ENCODE measurements at regions not wholly inside any gene's neighbourhood (a gene's known extent, or its start where the extent isn't known, plus 50 kb on each side); places are given as distances from the start of the nearest gene placed in this dataset.

DNA sequence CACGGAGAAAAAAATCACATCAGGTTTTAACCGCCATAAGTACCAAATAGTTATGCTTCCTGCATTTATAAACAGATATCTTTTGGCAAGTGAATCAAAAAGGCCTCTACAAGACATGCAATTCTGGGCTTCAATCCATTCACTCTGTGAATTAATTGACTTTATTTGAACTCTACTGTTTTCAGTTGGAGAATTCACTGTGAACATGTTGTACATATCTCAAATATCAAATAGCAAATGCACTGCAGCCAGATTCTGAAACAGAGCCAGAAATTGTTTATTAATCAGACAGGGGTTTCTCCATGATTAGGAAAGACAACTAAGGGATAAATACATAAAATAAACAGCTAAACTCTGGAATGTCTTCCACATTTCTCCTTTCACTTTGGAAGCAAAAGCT, 445.4 kb upstream of the NFIA start:
- no peak overlapping the region for H3K4me2 ChIP-seq (ENCODE audit: low read length)
- TF ChIP-seq, protein P1, sequence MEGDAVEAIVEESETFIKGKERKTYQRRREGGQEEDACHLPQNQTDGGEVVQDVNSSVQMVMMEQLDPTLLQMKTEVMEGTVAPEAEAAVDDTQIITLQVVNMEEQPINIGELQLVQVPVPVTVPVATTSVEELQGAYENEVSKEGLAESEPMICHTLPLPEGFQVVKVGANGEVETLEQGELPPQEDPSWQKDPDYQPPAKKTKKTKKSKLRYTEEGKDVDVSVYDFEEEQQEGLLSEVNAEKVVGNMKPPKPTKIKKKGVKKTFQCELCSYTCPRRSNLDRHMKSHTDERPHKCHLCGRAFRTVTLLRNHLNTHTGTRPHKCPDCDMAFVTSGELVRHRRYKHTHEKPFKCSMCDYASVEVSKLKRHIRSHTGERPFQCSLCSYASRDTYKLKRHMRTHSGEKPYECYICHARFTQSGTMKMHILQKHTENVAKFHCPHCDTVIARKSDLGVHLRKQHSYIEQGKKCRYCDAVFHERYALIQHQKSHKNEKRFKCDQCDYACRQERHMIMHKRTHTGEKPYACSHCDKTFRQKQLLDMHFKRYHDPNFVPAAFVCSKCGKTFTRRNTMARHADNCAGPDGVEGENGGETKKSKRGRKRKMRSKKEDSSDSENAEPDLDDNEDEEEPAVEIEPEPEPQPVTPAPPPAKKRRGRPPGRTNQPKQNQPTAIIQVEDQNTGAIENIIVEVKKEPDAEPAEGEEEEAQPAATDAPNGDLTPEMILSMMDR (IDR thresholded peaks at IDR 0.05; ENCODE audit: low read depth, low read length, poor library complexity, severe bottlenecking): no peak
- TF ChIP-seq EZH2phosphoT487 (IDR thresholded peaks at IDR 0.05; ENCODE audit: borderline replicate concordance, low read length): no peak
- no peaks in the 10 kb centered on the region for H3K27me3 ChIP-seq (ENCODE audit: control insufficient read depth, low read length)

DNA sequence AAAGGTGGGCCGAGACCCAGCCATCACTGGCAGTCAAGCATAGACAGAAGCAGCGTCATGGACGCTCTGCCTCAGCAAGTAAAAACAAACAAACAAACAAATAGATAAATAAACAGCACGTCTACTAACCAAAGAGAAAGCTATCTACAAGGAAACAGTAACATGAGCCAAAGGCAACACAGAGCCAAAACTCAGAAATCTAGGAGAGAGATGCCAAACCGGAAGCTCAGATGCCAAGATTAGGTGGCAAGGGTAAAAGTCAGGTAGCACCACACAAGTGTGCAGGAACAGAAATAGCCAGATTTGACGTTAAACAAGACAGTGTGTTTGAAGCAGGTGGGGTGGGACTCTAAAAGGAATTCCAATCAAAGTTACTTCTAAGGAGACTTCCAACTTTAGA, 448.3 kb upstream of the NFIA start:
- Histone ChIP-seq H4K20me1 (ENCODE audit: control insufficient read depth, insufficient read depth, low read depth, low read length) (no peaks in the 10 kb centered on the region), H3K4me3 (ENCODE audit: low read length) (no peak overlapping the region), H3K9me2 (replicated peaks; ENCODE audit: control insufficient read depth, low read length) (no peaks in the 10 kb centered on the region), H3K27ac (ENCODE audit: low read depth, low read length) (no peak overlapping the region), H3K36me3 (ENCODE audit: control insufficient read depth, low read length) (no peaks in the 10 kb centered on the region), H3K4me1 (ENCODE audit: control insufficient read depth, low read length) (no peaks in the 10 kb centered on the region), H3F3A (ENCODE audit: control insufficient read depth, insufficient read depth) (no peaks in the 10 kb centered on the region), H3K79me2 (ENCODE audit: control insufficient read depth, low read length) (no peaks in the 10 kb centered on the region), H3K9me3 (ENCODE audit: control insufficient read depth, insufficient read depth, low read length) (no peaks in the 10 kb centered on the region), H3K4me2 (ENCODE audit: low read length) (no peak overlapping the region), H3K27me3 (ENCODE audit: control insufficient read depth, low read length) (no peaks in the 10 kb centered on the region)
- no peak for TF ChIP-seq EZH2phosphoT487 (IDR thresholded peaks at IDR 0.05; ENCODE audit: borderline replicate concordance, low read length)
- TF ChIP-seq, protein P1 (IDR thresholded peaks at IDR 0.05; ENCODE audit: low read depth, low read length, poor library complexity, severe bottlenecking): no peak

More for the DNA sequence above, 445.4 kb upstream of the NFIA start:
- no peaks in the 10 kb centered on the region for H3K9me2 ChIP-seq (replicated peaks; ENCODE audit: control insufficient read depth, low read length)
- H3K27ac ChIP-seq (ENCODE audit: low read depth, low read length): no peak overlapping the region
- H4K20me1 ChIP-seq (ENCODE audit: control insufficient read depth, insufficient read depth, low read depth, low read length): no peaks in the 10 kb centered on the region
- H3K4me1 ChIP-seq (ENCODE audit: control insufficient read depth, low read length): no peaks in the 10 kb centered on the region
- no peaks in the 10 kb centered on the region for H3K9me3 ChIP-seq (ENCODE audit: control insufficient read depth, insufficient read depth, low read length)
- H3K36me3 ChIP-seq (ENCODE audit: control insufficient read depth, low read length): no peaks in the 10 kb centered on the region
- H3K79me2 ChIP-seq (ENCODE audit: control insufficient read depth, low read length): no peaks in the 10 kb centered on the region
- H3K4me3 ChIP-seq (ENCODE audit: low read length): no peak overlapping the region
- H3F3A ChIP-seq (ENCODE audit: control insufficient read depth, insufficient read depth): no peaks in the 10 kb centered on the region

DNA sequence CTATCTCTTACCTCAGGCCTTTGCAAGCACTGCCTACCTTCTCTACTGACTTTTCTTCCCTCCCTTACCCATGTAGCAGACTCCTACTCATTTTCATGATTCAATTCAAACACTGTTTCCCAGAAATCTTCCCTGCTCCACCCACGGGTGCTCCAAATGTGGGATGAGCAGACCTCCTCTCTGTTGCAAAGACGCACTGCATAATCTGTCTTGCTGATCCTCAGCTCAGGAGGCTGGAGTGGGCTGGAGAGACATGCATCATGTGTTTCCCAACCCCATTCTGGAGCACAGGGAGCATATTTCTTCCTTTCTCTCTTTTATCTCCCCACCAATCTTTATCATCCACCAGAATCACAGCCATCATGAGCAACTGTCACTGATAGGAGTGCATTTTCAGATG, 459.9 kb upstream of the NFIA start:
- H3F3A ChIP-seq (ENCODE audit: control insufficient read depth, insufficient read depth): no peaks in the 10 kb centered on the region
- no peaks in the 10 kb centered on the region for H3K9me2 ChIP-seq (replicated peaks; ENCODE audit: control insufficient read depth, low read length)
- no peaks in the 10 kb centered on the region for H3K36me3 ChIP-seq (ENCODE audit: control insufficient read depth, low read length)
- H3K4me3 ChIP-seq (ENCODE audit: low read length): no peak overlapping the region
- H4K20me1 ChIP-seq (ENCODE audit: control insufficient read depth, insufficient read depth, low read depth, low read length): no peaks in the 10 kb centered on the region
- H3K4me1 ChIP-seq (ENCODE audit: control insufficient read depth, low read length): no peaks in the 10 kb centered on the region
- H3K27me3 ChIP-seq (ENCODE audit: control insufficient read depth, low read length): peaks cover 4% of the 10 kb centered on the region
- no peak overlapping the region for H3K4me2 ChIP-seq (ENCODE audit: low read length)
- no peak overlapping the region for H3K27ac ChIP-seq (ENCODE audit: low read depth, low read length)
- no peaks in the 10 kb centered on the region for H3K79me2 ChIP-seq (ENCODE audit: control insufficient read depth, low read length)
- no peaks in the 10 kb centered on the region for H3K9me3 ChIP-seq (ENCODE audit: control insufficient read depth, insufficient read depth, low read length)
- TF ChIP-seq EZH2phosphoT487 (IDR thresholded peaks at IDR 0.05; ENCODE audit: borderline replicate concordance, low read length): no peak
- TF ChIP-seq, protein P1 (IDR thresholded peaks at IDR 0.05; ENCODE audit: low read depth, low read length, poor library complexity, severe bottlenecking): no peak

Measured in DOHH2 (cell line).